GM18502 (cell line): ENCODE measurements at regions not wholly inside any gene's neighbourhood (a gene's known extent, or its start where the extent isn't known, plus 50 kb on each side); places are given as distances from the start of the nearest gene placed in this dataset.

ENCODE experiments used
- ATAC-seq: cut with Tn5 transposase; IDR thresholded peaks from one replicate; pipeline ENCODE4 v1.9.1; 2021; ENCODE audit warnings: mild to moderate bottlenecking; ENCODE audit not compliant: unreplicated experiment, poor library complexity

DNA sequence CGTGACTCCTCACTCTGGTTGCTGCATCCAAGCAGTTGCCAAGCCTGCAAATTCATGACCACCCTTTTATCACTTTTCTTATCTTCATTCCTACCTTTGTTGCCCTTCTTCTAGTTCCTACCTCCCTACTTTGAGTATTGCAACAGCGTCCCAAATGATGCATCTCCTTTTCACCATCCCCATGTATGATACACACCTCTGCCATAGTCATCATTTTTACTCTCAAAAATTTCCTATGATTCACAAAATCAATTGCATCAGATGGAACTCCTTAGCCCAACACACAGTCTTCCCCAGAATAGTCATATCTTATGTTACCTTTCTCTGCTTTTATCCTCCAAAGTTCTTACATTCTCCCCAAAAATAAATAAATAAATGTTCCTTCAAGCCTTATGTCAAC, 262.6 kb downstream of the TBL1XR1 start:
- ATAC-seq: no peak

DNA sequence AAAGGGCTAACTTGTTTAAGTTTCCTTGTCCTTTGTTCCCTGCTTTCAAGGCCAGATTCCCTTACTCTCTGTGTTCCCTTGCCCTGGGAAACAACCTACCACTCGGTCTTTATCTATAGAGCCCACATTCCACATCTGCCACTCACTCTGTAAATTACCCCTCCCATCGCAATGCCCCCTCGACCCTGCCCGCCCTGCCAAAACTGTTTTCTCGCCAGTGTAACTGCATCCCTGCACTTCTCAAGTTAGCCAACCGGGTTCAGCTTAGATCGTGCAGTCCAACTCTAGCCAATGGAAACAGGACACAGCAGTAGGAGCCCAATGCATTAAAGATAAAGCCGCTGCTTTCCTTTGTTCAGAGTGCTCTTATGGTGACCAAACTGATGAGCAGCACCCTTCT, 263.6 kb downstream of the TBL1XR1 start:
- ATAC-seq: no peak

DNA sequence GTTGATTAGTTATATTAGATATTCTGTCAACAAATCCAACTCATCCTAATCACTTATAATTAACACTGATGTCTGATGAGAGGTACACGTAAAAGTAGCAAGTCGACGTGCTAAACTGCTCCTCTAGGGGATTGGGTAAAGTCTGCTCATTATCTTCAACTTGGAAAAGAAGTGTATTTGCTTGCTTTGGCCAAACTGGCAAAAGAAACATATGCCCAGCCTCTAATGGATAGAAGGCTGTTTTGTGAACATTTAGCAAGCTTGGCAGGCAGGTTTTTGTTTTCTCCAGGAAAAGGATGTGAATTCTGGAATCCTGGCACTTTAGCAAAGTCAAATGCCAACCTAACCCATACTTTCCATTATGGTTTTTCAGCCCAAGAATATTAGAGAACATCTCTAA, 264.8 kb downstream of the TBL1XR1 start:
- ATAC-seq: no peak

DNA sequence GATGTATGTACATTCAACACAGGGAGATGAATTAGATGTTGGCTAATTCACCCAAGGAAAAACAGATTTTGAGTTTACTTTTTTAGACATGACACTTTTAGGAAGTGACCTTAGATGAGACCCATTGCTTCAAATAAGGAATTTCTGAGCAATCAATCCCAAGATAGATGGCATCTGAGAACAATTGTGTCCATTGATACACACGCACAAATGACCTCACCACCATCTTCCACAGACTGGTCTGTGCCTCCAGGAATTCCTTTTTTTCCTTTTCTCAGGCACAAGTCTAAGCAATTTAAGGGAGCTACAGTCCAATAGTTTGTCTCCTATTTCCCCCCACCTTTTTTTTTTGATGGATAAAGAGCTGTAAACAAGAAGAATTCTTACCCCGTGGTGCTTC, 265.3 kb downstream of the TBL1XR1 start:
- ATAC-seq: no peak

DNA sequence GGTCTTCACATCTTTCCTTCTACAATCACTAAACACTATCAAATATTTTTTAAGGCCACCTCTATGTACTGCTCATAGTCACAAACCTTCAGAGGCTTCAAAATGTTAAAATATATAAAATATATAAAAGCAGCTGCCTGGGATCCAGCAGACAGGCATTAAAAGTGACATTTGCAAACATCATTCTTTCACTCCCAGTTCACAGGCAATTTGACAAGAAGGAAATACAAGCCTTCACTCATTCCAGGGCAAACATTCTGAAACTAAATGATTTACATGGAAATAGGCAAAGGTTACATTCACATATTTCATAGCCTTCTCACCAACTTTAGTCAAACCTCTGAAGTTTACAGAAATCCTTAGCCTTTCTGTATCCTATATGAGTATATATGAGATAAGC, 266.3 kb downstream of the TBL1XR1 start:
- no peak for ATAC-seq

DNA sequence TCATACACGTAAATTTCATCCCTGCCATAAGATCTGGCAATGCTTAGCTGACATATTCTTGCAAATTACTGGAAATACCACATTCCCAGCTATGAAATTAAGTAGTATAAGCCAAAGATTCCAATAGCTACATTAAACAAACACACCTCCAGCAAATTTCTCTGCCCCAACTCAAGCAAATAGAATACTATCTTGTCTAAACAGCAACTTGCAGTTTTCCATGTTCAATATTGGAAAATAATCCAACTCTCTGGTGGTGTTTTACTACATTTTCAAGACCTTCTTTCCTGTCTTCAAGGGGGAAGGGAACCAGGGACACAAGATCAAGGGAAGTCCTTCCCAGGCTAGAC, 268.7 kb downstream of the TBL1XR1 start:
- ATAC-seq: no peak

DNA sequence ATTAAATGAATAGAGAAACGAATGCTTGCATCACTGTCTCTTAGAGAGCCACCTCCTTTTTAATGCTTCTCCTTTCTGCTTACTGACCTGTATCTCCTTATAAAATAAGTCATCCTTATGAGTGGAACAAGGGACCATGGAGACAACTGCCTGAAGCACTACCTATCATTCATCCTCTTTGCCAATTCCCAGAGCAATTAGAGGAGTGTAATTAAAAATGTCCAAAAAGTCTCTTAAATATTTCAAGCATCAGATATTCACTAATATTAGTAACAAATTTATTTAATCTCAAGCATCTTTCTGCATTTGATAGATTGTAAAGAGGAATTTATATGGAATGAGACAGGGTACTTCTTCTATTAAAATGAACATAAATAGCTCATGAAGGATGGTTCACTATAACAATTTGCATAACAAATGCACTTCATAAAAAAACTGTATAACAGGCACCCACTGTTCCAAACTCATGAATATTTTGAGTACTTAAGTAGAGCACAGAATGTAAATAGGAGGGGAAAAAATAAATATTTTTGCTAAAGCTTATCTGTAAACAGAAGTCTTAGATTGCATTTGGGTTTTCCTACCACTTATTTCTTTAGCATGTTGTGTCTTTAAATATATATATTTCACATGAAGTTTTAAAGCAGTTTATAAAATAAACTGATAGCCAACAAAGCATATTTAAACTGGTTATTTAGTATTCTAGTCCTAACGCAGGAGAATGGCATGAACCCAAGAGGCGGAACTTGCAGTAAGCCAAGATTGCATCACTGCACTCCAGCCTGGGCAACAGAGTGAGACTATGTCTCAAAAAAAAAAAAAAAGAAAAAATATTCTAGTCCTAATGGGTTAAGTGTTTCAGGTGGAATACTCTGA, 269.3 kb downstream of the TBL1XR1 start:
- no peak for ATAC-seq

- ATAC-seq: no peak
Measured at GRCh38 chr3:176927280-176927679, 270.0 kb downstream of the TBL1XR1 start.

DNA sequence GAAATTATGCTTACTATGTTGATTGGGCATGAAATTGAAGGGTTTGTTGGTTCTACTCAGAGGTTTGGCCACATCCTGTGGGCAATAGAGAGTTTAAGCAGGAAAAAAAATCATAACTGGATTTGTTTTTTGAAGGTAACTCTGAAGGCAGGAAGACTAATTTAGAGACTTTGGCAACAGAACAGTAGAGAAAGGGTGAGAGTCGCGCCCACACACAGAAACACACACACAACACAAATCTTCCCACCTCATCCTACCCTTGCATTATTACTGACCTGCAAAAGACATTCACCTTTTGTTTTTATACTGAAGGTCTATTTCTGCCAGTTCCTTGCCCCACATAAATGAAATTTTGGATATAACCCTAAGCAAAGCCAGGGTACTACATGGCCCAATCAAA, 270.6 kb downstream of the TBL1XR1 start:
- no peak for ATAC-seq

DNA sequence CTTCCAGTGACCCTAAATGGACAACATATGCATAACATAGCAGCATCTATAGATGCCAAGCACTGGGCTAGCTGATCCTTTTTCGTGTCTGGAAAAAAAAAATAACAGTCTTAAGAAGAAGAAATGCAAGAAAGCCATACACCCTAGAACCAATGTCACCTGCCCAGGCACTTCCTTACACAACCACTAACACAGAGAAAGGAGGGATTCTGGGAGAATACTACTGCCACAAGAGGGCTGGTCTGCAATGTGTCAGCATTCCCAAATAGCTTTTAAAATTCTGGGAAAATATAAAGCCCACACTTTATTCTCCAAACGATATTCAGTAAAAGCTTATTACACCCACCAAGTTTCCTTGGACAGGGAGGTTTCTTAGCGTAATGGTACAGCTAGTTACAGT, 271.2 kb downstream of the TBL1XR1 start:
- ATAC-seq: no peak

DNA sequence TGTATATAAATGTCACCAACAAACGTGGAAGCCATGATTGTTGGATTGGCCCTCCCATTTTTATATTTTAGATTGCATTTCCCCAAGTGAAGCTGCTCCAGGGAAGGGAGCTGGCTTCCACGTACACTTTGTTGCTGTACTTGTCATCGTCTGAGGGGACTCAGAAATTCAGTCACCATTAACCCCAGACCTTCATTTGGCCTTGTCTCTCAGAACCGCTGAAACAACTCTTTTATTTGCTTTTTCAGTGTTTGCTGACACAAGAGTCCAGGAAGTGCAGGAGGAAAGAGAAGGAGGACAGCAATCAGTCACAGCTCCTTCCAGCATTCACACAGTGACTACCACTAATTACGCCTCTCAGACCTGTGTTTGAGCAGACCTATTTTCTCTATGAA, 276.5 kb downstream of the TBL1XR1 start:
- ATAC-seq: no peak

DNA sequence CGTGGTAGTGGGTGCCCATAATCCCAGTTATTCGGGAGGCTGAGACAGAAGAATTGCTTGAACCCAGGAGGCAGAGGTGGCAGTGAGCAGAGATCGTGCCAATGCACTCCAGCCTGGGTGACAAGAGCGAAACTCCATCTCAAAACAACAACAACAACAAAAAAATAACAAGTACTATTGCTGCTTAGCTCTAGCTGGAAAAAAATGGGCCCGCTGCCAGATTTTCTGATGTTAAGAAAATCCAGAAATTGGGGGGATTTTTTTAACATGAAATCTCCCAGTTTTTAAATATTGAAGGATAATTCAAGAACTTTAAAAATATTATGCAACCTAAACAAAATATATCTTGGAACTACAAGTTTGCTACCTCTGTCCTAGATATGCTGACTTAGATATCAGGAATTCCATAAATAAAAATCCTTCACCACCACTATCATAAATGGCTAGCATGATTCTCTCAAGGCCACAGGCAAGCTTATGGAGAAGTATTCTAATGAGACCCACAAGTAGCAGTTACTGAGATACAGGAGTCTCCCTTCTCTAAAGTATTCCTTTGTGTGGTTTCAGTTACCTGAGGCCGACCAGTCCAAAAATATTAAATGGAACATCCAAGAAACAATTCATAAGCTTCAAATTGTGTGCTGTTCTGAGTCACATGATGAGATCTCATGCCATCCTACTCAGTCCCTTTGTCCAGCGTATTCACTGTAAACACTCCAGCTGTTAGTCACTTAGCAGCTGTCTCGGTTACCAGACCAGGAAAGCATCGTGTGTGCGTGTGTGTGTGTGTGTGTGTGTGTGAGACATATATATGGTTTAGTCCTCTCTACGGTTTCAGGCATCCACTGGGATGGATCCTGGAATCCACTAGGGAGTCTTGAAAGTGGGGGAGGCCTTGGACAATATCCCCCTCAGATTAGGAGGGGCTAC, 277.2 kb downstream of the TBL1XR1 start:
- ATAC-seq: no peak

- no peak for ATAC-seq
Measured at GRCh38 chr3:176916777-176917176, 280.5 kb downstream of the TBL1XR1 start.

DNA sequence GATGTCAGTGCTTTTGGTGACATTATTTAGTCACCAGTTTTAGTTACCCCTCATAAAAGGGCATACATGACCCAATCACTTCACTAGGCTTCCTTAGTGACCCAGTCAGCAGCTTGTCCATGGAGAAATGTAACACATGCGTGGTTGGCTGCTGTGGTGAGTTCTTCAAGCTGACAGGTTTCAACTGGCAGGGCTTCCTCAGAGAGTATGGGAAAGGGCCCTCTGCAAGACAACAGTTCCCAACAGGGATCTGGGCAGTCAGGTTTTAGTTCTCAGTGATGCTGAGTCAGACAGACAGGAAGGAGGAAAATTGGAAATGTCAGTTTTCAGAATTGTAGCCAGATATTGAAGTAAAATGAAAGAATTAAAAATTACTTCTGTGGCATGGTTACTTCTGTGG, 282.5 kb downstream of the TBL1XR1 start:
- ATAC-seq: no peak

GRCh38 chr3:176911579-176911978, 285.7 kb downstream of the TBL1XR1 start:
- no peak for ATAC-seq

DNA sequence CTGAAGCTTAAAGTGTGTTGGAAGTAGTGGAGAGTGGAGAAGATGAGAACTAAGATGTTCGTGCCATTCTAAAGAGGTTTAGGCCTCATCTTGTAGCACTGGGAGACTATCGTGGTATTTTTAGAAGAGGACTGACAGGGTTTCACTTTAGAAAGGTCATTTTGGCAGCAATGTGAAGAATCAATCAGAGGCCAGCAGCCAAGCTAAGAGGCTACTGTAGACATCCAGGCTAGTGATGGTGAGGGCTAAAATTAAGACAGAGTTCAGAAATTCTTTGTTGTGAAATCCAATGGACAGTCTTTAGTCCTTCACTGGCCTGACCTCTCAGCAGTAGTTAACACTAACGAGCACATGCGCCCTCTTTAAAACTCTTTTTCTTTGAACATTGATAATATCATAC, 288.2 kb downstream of the TBL1XR1 start:
- ATAC-seq: no peak

- no peak for ATAC-seq
Measured at GRCh38 chr3:176906046-176906905, 291.0 kb downstream of the TBL1XR1 start.

GRCh38 chr3:176905331-176905730, 292.0 kb downstream of the TBL1XR1 start:
- ATAC-seq: no peak

DNA sequence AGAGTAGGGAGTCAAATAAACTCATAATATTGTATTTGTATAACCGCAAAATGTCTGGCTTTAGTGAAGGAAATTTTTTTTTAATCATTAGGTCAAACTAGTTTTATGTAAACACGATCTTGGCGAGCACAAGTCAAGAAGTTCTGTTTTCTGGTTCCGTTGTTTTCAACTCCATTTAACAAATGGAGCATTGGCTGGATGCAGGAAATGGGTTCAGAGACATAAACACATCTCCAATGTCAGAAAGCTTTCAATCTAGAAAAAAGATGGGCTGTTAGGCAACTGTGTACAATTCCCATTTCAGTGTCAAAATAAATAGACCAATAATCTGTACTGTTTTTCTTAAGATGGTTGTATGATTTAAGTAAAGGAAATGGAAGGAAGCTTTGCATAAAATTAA, 292.8 kb downstream of the TBL1XR1 start:
- no peak for ATAC-seq

GRCh38 chr3:176896640-176897039, 300.6 kb downstream of the TBL1XR1 start:
- no peak for ATAC-seq

- ATAC-seq: no peak
Measured at GRCh38 chr3:176896165-176896564, 301.1 kb downstream of the TBL1XR1 start.
